B cell (primary cell): ENCODE measurements at regions not wholly inside any gene's neighbourhood (a gene's known extent, or its start where the extent isn't known, plus 50 kb on each side); places are given as distances from the start of the nearest gene placed in this dataset.

Experiments
- ATAC-seq: fragments of 200-7000 bp; cut with Tn5 transposase; one replicate; pipeline ENCODE4 v1.10.0; 2021; ENCODE audit warnings: low read depth, mild to moderate bottlenecking, moderate number of reproducible peaks, moderate library complexity
- CTCF ChIA-PET: fragments of 350-600 bp; sonication (Branson Sonifier 250); formaldehyde crosslinking; loops from one replicate; lab custom pipeline; 2021; ENCODE audit warnings: antibody characterized with exemption, inconsistent platforms; lab: Charles Lee
- POLR2A ChIA-PET: fragments of 350-600 bp; sonication (Branson Sonifier 250); formaldehyde crosslinking; loops from one replicate; lab custom pipeline; 2021; ENCODE audit warnings: antibody characterized with exemption; lab: Charles Lee
- DNase-seq: peaks from one replicate; pipeline ENCODE4 v3.0.0; 2013
- H2AFZ ChIP-seq: 2 replicates; pipeline ENCODE4 v1.6.1; 2012; ENCODE audit warnings: mild to moderate bottlenecking, low read depth, low read length; ENCODE audit not compliant: insufficient read depth, poor library complexity, severe bottlenecking
- H3K27ac ChIP-seq, 2 donors: 1 replicate in 1 of 2; 2 replicates in 1 of 2; pipeline ENCODE4 v1.5.1; 2012 to 2013; ENCODE audit warnings: low read length in 2 of 2, mild to moderate bottlenecking in 2 of 2, moderate library complexity in 1 of 2
- H3K27me3 ChIP-seq, 4 experiments: fragments of 200-600 bp in 1 of 4; sonication (generic) in 1 of 4; replicated peaks in 1 of 4; 1 replicate in 2 of 4; 2 replicates in 2 of 4; pipeline versions ENCODE4 v1.6.1 to v1.7.0; 2013 to 2016; ENCODE audit warnings: low read length in 3 of 4, mild to moderate bottlenecking in 2 of 4, mixed read lengths in 1 of 4, moderate library complexity in 1 of 4; ENCODE audit not compliant: insufficient read depth in 4 of 4, control insufficient read depth in 3 of 4; ENCODE audit errors: control extremely low read depth in 1 of 4
- H3K36me3 ChIP-seq, 2 experiments: replicated peaks in 1 of 2; 1 replicate in 1 of 2; 2 replicates in 1 of 2; pipeline versions ENCODE4 v1.6.1 to v1.7.1; 2013; ENCODE audit warnings: low read length in 1 of 2; ENCODE audit not compliant: insufficient read depth in 2 of 2, control insufficient read depth in 1 of 2; ENCODE audit errors: control extremely low read depth in 1 of 2, extremely low read depth in 1 of 2
- H3K4me1 ChIP-seq, 2 donors: fragments of 200-600 bp in 1 of 2; sonication (generic) in 1 of 2; 1 replicate in 1 of 2; 2 replicates in 1 of 2; pipeline versions ENCODE4 v1.5.1 to v1.6.1; 2013 to 2017; ENCODE audit warnings: low read length in 2 of 2; ENCODE audit not compliant: control insufficient read depth in 2 of 2, insufficient read depth in 2 of 2
- H3K4me2 ChIP-seq: replicated peaks from 2 replicates; pipeline ENCODE3; 2012; ENCODE audit warnings: mild to moderate bottlenecking, low read depth, low read length; ENCODE audit not compliant: poor library complexity, severe bottlenecking
- H3K4me3 ChIP-seq, 5 experiments: fragments of 200-600 bp in 1 of 5; sonication (generic) in 1 of 5; 1 replicate in 3 of 5; 2 replicates in 2 of 5; pipeline versions ENCODE4 v1.5.1 to v1.7.0; 2011 to 2016; ENCODE audit warnings: low read length in 4 of 5, mild to moderate bottlenecking in 4 of 5, low read depth in 2 of 5, control low read depth in 1 of 5, moderate library complexity in 1 of 5; ENCODE audit not compliant: insufficient read depth in 1 of 5; ENCODE audit errors: control extremely low read depth in 1 of 5, extremely low read depth in 1 of 5
- H3K79me2 ChIP-seq: fragments of 200-600 bp; sonication (generic); one replicate; pipeline ENCODE4 v1.6.0; 2016; ENCODE audit warnings: low read length; ENCODE audit not compliant: control insufficient read depth, insufficient read depth
- H3K9ac ChIP-seq: fragments of 200-600 bp; sonication (generic); 2 replicates; pipeline ENCODE4 v1.6.1; 2017; ENCODE audit warnings: mild to moderate bottlenecking, low read length, moderate library complexity
- H3K9me3 ChIP-seq, 3 donors: one replicate each; pipeline versions ENCODE4 v1.6.1 to v1.7.1; 2013; ENCODE audit warnings: low read length in 2 of 3; ENCODE audit not compliant: control insufficient read depth in 2 of 3, insufficient read depth in 1 of 3; ENCODE audit errors: control extremely low read depth in 1 of 3
- H4K20me1 ChIP-seq: 2 replicates; pipeline ENCODE4 v1.6.0; 2012; ENCODE audit warnings: mild to moderate bottlenecking, low read length; ENCODE audit not compliant: insufficient read depth, control insufficient read depth, poor library complexity, severe bottlenecking
- H3K27ac Mint-ChIP-seq: one replicate; pipeline ENCODE4 v1.8.0; 2021; ENCODE audit warnings: mixed read lengths
- H3K27me3 Mint-ChIP-seq: one replicate; pipeline ENCODE4 v1.8.0; 2021; ENCODE audit warnings: mixed read lengths
- H3K4me1 Mint-ChIP-seq: one replicate; pipeline ENCODE4 v1.8.0; 2021; ENCODE audit warnings: mixed read lengths
- H3K4me3 Mint-ChIP-seq: one replicate; pipeline ENCODE4 v1.8.0; 2021; ENCODE audit warnings: mixed read lengths
- H3K9me3 Mint-ChIP-seq: one replicate; pipeline ENCODE4 v1.8.0; 2022; ENCODE audit warnings: mixed read lengths; ENCODE audit not compliant: insufficient read depth
- EZH2 ChIP-seq: IDR thresholded peaks from 2 replicates; pipeline ENCODE4 v1.6.1; 2012; ENCODE audit warnings: borderline replicate concordance, low read depth, mild to moderate bottlenecking, moderate library complexity, low read length; ENCODE audit not compliant: insufficient read depth, poor library complexity, severe bottlenecking
- WGBS: methylation state at CpG from one replicate; pipeline ENCODE4 v1.1.5; 2013; ENCODE audit warnings: missing lambda C conversion rate; ENCODE audit not compliant: insufficient coverage; 5-methylcytosine and 5-hydroxymethylcytosine counted together
- intact Hi-C: fragments of 100-400 bp; cut with micrococcal nuclease; formaldehyde crosslinking; loops from one replicate; pipeline ENCODE4 v1.10.0; 2022
- TF ChIP-seq, protein P1 (sequence below): fragments of 200-600 bp; IDR thresholded peaks from one replicate; pipeline ENCODE4 v1.8.0; 2022; ENCODE audit warnings: antibody characterized with exemption, mild to moderate bottlenecking

DNA sequence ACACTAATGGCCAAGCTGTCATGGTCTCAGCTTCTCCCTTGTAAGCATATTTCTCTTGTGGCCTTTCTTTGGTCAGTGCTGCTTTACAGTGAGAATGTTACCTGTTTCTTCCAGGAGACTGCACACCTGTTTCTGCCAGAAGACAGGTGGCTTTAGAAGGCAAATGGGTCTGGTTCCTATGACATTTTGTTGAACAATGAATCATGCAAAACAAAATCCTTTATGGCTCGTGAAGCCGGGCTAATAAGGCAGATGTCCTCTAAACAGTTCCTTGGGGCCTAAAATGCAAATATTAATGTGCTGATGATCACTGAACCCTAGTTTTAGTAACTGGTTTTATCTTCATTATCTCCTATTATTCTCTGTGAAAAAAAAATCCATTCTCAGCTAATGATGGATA lies 927.6 kb downstream of the GALC start:
- no peak overlapping the region for H3K4me3 Mint-ChIP-seq
- no CpG with 5 or more reads among the region's 2 CpGs for WGBS
- Histone ChIP-seq H3K4me1 (no peaks in the 10 kb centered on the region), H3K9me3 (peaks cover 0 to 3% (median 0%) of the 10 kb centered on the region in 3 donors), H2AFZ (no peak overlapping the region), H3K27me3 (no peaks in the 10 kb centered on the region), H3K79me2 (no peaks in the 10 kb centered on the region), H3K27ac (no peak overlapping the region), H3K4me2 (no peak overlapping the region), H4K20me1 (no peaks in the 10 kb centered on the region), H3K9ac (no peak overlapping the region), H3K36me3 (no peaks in the 10 kb centered on the region), H3K4me3 (no peak overlapping the region)
- ATAC-seq, result no peak
- intact Hi-C loops, result no loop called here
- no peak overlapping the region for H3K27ac Mint-ChIP-seq
- H3K9me3 Mint-ChIP-seq, result peaks cover 6% of the 10 kb centered on the region
- no peak for TF ChIP-seq EZH2
- TF ChIP-seq, protein P1, sequence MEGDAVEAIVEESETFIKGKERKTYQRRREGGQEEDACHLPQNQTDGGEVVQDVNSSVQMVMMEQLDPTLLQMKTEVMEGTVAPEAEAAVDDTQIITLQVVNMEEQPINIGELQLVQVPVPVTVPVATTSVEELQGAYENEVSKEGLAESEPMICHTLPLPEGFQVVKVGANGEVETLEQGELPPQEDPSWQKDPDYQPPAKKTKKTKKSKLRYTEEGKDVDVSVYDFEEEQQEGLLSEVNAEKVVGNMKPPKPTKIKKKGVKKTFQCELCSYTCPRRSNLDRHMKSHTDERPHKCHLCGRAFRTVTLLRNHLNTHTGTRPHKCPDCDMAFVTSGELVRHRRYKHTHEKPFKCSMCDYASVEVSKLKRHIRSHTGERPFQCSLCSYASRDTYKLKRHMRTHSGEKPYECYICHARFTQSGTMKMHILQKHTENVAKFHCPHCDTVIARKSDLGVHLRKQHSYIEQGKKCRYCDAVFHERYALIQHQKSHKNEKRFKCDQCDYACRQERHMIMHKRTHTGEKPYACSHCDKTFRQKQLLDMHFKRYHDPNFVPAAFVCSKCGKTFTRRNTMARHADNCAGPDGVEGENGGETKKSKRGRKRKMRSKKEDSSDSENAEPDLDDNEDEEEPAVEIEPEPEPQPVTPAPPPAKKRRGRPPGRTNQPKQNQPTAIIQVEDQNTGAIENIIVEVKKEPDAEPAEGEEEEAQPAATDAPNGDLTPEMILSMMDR, result no peak
- ChIA-PET POLR2A (no interaction called here), CTCF (no interaction called here)
- no peak for DNase-seq
- H3K27me3 Mint-ChIP-seq, result no peaks in the 10 kb centered on the region
- no peaks in the 10 kb centered on the region for H3K4me1 Mint-ChIP-seq

DNA sequence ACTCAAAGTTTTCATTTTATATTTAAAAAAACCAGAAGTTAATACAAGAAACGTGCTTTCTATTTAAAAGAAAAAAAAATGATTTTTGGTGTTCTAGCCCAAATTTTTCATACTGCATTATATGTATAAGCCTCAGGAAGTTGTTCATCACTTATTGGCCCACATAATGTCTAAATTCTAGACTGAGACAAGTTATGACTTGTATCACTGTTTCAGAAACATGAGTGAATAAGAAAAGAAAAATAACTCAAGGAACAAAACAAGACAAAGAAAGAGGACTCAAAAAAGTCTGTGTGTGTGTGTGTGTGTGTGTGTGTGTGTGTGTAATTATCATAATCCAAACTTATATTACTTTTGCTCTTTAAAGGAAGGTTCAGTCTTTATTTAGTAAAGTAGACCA lies 929.8 kb downstream of the GALC start:
- intact Hi-C loops, result no loop called here
- no peaks in the 10 kb centered on the region for H3K4me1 Mint-ChIP-seq
- Histone ChIP-seq H4K20me1 (no peaks in the 10 kb centered on the region), H3K4me3 (no peak overlapping the region), H3K79me2 (no peaks in the 10 kb centered on the region), H3K9me3 (no peaks in the 10 kb centered on the region), H3K27ac (no peak overlapping the region), H2AFZ (no peak overlapping the region), H3K4me2 (no peak overlapping the region), H3K4me1 (no peaks in the 10 kb centered on the region), H3K36me3 (no peaks in the 10 kb centered on the region), H3K9ac (no peak overlapping the region), H3K27me3 (no peaks in the 10 kb centered on the region)
- ATAC-seq, result no peak
- CTCF ChIA-PET, result no interaction called here
- no CpG with 5 or more reads among the region's 1 CpG for WGBS
- no peak for TF ChIP-seq EZH2
- TF ChIP-seq, protein P1, result no peak
- no peak overlapping the region for H3K27ac Mint-ChIP-seq
- POLR2A ChIA-PET, result no interaction called here
- H3K27me3 Mint-ChIP-seq, result no peaks in the 10 kb centered on the region
- no peak overlapping the region for H3K4me3 Mint-ChIP-seq
- no peak for DNase-seq
- peaks cover 5% of the 10 kb centered on the region for H3K9me3 Mint-ChIP-seq
